GM12872 (cell line): ENCODE measurements at regions not wholly inside any gene's neighbourhood (a gene's known extent, or its start where the extent isn't known, plus 50 kb on each side); places are given as distances from the start of the nearest gene placed in this dataset.

Experiments
- TF ChIP-seq, protein P1 (sequence below): IDR thresholded peaks from 3 replicates; pipeline ENCODE4 v1.5.1; 2011; ENCODE audit warnings: low read depth, mild to moderate bottlenecking, low read length, moderate library complexity; ENCODE audit not compliant: insufficient read depth

DNA sequence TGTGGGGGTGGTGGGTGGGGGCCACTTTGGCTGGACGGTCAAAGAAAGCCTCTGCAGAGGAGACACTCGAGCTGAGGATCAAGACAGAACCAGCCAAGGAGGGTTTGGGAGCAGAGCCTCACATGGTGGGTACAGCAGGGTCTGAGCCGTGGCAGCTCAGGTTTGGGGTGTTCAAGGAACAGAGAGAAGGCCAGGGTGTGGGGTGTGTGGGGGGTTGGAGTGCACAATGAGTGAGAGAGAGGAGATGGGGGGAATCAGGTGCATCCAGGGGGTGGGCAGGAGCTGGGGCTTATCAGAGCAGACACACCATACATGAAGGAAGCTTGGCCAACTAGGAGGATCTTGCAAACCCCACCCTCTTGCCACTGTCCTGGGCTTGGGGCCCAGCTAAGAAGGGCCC, 140.0 kb downstream of the NSG2 start:
- TF ChIP-seq, protein P1, sequence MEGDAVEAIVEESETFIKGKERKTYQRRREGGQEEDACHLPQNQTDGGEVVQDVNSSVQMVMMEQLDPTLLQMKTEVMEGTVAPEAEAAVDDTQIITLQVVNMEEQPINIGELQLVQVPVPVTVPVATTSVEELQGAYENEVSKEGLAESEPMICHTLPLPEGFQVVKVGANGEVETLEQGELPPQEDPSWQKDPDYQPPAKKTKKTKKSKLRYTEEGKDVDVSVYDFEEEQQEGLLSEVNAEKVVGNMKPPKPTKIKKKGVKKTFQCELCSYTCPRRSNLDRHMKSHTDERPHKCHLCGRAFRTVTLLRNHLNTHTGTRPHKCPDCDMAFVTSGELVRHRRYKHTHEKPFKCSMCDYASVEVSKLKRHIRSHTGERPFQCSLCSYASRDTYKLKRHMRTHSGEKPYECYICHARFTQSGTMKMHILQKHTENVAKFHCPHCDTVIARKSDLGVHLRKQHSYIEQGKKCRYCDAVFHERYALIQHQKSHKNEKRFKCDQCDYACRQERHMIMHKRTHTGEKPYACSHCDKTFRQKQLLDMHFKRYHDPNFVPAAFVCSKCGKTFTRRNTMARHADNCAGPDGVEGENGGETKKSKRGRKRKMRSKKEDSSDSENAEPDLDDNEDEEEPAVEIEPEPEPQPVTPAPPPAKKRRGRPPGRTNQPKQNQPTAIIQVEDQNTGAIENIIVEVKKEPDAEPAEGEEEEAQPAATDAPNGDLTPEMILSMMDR = no peak

DNA sequence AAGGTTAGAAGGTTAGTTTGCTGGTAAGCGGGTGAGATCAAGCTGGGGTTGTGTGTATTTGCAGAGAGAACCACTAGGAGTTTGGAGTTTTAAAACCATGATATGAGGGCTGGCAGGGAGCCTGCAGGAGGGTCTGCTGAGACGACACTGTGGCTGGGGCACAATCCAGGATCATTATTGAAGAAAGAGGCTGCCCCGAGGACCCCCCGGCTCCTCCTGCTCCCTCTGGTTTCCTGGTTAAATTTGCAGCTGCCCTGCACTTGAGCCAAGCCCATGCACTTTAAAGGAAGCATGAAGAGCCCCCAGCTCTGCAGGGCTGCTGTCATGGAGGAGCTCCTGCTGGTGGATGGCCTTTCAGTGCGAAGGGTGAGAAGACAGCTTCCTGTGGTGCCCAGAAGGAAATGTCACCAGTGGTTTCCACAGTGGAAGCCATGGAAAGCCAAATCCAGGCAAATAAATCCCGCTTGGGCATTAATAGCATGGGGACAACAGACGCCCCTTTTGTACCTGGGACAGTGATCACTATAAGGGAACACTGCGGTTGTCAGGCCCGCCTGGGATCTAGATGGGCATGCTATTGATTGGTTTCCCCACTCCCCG, 140.7 kb downstream of the NSG2 start:
- TF ChIP-seq, protein P1 = no peak

DNA sequence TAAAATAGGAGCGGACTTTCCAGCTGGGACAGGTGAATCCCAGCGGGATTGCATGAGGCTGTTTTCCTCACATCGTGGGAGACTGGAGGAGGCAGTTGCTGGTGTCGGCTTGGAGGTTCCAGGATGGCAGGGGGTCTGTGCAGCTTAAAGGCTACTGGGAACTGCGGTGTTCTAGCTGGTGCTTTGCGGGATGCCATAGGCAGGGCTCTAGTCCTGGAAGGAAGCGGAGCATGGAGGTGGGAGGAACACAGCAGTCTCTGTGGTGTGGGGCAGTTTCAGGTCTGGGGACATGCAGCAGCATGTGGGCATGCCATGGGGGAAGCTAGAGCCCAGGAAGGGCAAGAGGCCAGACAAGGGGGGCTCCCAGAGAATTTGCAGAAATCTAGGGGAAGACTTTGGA, 141.5 kb downstream of the NSG2 start:
- TF ChIP-seq, protein P1 = no peak

DNA sequence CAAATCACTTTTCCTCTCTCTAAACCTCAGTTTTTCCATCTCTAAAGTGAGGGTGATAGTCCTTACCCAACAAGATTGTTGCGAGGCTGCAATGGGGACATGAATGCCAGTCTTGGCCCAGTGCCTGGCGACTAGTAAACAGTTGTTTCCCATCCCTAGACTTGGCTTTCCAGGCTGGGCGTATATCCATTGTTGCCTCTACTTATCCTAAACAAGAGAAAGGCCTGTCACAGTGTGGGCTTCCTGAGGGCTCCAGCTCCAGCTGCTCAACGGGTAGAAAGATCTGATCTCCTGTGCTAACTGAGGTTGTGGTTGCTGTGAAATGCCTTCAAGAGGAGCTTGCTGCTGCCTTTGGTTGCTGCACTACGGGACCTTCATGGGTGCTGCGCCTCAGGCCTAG, 142.0 kb downstream of the NSG2 start:
- TF ChIP-seq, protein P1 = no peak

DNA sequence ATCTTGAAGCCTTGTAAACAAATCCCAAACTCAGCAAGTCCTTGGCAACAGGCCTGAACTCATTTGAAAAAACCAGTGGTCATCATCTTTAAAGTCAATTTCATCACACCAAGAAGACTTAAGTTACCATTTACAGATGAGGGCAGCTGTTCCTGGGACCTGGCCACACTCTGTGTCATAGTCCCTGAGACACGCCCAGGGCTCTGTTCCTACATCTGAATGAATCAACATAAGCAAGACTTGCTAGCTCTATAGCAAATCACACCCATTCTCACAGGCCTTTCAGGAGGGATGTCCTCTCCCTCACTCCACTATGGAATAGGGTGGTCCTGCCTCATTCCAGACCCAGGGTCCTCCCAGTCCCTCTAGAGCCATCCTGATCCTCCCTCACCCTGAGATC, 142.8 kb downstream of the NSG2 start:
- TF ChIP-seq, protein P1 = no peak

DNA sequence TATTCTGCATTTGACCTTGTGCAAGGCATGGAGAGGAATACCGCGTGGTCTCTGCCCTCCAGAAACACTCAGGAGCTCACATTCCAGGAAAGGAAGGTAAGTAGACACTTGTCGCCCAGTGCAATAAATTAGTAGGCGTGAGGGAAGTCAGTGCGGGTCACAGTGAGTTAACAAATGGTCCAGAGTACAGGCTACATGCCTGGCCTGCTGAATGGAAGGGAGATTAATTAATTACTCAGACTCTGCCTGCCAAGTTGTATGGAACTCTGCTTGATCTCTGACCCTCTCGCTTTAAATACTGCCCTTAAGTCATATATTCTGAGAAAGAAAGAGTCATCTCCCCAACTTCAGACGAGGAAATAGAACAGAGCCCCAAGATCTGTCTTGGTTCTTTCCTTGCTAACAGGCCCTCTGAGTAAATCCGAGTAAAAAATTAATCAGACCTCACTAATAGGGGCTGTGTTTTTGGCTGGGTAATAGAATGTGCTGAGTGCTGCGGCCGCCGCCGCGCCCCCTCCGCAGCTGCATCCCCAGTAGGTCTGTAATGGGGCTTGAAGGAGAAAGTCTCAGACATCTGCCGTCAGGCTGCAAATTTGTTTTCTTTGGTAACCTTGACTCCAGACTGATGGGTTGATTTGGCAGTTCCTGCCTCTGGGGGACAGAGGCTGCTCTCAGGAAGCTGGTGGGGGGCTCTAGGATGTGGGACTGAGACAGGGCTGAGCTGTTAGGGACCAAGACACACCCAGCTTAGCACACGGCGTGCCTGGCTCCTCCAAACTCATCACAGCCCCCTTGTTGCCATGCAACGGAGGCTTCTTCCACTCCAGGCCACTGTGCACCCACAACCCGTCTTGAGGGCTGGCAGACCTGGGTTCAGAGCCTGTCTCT, 144.4 kb downstream of the NSG2 start:
- TF ChIP-seq, protein P1 = no peak

DNA sequence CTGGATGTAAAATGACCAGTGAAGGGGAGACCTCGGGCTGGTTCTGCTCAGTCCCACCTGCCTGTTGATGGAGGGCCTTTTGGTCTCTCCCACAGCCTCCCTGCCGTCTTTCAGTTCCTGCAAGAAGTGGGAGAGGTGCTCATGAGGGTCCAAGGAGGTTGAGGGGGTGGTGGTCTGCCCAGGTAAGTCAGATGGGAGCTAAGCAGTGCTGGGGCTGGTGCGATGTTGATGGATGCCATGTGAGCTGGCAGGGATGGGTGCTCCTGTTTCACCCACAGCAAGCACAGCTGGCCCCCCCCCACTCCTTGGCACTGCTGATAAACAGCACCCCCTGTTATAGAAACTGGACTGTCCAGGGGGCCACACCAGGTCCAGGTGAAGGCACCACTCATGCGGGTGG, 145.6 kb downstream of the NSG2 start:
- TF ChIP-seq, protein P1 = no peak
